Caco-2 (cell line): ENCODE measurements at regions not wholly inside any gene's neighbourhood (a gene's known extent, or its start where the extent isn't known, plus 50 kb on each side); places are given as distances from the start of the nearest gene placed in this dataset.

Source experiments
- BruUV-seq: library from RNA; stranded (reverse); fragments of 400-500 nt; replicated peaks from 2 replicates; lab custom pipeline; 2021; lab: Mats Ljungman, UMichigan
- CTCF ChIA-PET: fragments of 300-600 bp; sonication (Branson Sonifier 250); formaldehyde crosslinking; loops from one replicate; lab custom pipeline; 2022; ENCODE audit warnings: antibody characterized with exemption; lab: Charles Lee
- POLR2A ChIA-PET: fragments of 300-600 bp; sonication (Branson Sonifier 250); formaldehyde crosslinking; loops from one replicate; lab custom pipeline; 2022; ENCODE audit warnings: antibody characterized with exemption; lab: Charles Lee
- DNase-seq, 2 experiments: peaks; one replicate each; pipeline versions ENCODE4 v3.0.0 to v3.0.0-alpha.2; 2020 to 2022
- H3K27me3 ChIP-seq: replicated peaks from 2 replicates; pipeline ENCODE4 v1.6.0; 2011; ENCODE audit warnings: low read length; ENCODE audit not compliant: control insufficient read depth, insufficient read depth
- H3K36me3 ChIP-seq: 2 replicates; pipeline ENCODE4 v1.5.1; 2011; ENCODE audit warnings: low read length; ENCODE audit not compliant: control insufficient read depth, insufficient read depth
- H3K4me1 ChIP-seq: fragments of 250-450 bp; sonication (Bioruptor Pico); 2 replicates; pipeline ENCODE4 v1.5.1; 2020; ENCODE audit warnings: mild to moderate bottlenecking
- H3K4me3 ChIP-seq: 2 replicates; pipeline ENCODE4 v1.5.1; 2011; ENCODE audit warnings: low read depth, mild to moderate bottlenecking, control low read depth, low read length
- H3K9me3 ChIP-seq: fragments of 250-450 bp; sonication (Bioruptor Pico); 2 replicates; pipeline ENCODE4 v1.5.1; 2020; ENCODE audit warnings: mild to moderate bottlenecking, moderate library complexity
- H3K27ac Mint-ChIP-seq: one replicate; pipeline ENCODE4 v1.8.0; 2022; ENCODE audit warnings: mixed read lengths; ENCODE audit not compliant: unreplicated experiment
- H3K27me3 Mint-ChIP-seq: one replicate; pipeline ENCODE4 v1.8.0; 2022; ENCODE audit warnings: mixed read lengths; ENCODE audit not compliant: insufficient read depth, unreplicated experiment
- H3K36me3 Mint-ChIP-seq: one replicate; pipeline ENCODE4 v1.8.0; 2022; ENCODE audit warnings: mild to moderate bottlenecking, mixed read lengths; ENCODE audit not compliant: insufficient read depth, unreplicated experiment
- H3K4me1 Mint-ChIP-seq: one replicate; pipeline ENCODE4 v1.8.0; 2022; ENCODE audit warnings: low read depth, mixed read lengths; ENCODE audit not compliant: unreplicated experiment
- H3K4me3 Mint-ChIP-seq: one replicate; pipeline ENCODE4 v1.8.0; 2022; ENCODE audit warnings: mild to moderate bottlenecking, moderate library complexity, mixed read lengths; ENCODE audit not compliant: unreplicated experiment
- H3K9me3 Mint-ChIP-seq: one replicate; pipeline ENCODE4 v1.8.0; 2022; ENCODE audit warnings: mixed read lengths; ENCODE audit not compliant: unreplicated experiment
- CTCF ChIP-seq, 2 experiments: fragments of 200-600 bp in 1 of 2; IDR thresholded peaks; 1 replicate in 1 of 2; 2 replicates in 1 of 2; pipeline versions ENCODE4 v1.5.1 to v1.8.0; 2011 to 2022; ENCODE audit warnings: antibody characterized with exemption in 1 of 2, control low read depth in 1 of 2, inconsistent platforms in 1 of 2, low read depth in 1 of 2, low read length in 1 of 2, mild to moderate bottlenecking in 1 of 2, moderate library complexity in 1 of 2; ENCODE audit not compliant: insufficient read depth in 1 of 2, severe bottlenecking in 1 of 2, unreplicated experiment in 1 of 2
- intact Hi-C: fragments of 100-400 bp; cut with micrococcal nuclease; formaldehyde crosslinking; loops from one replicate; pipeline ENCODE4 v1.10.0; 2022; ENCODE audit not compliant: unreplicated experiment

- H3K27ac Mint-ChIP-seq: no peak overlapping the region
- DNase-seq: no peak
Observed at GRCh38 chr2:82825410-82826090, 1633.5 kb downstream of the SUCLG1 start.

GRCh38 chr2:82823892-82824291, 1635.2 kb downstream of the SUCLG1 start:
- ChIA-PET POLR2A (no interaction called here), CTCF (no interaction called here)
- intact Hi-C loops: no loop called here
- DNase-seq: no peak
- no peak overlapping the region for H3K4me3 ChIP-seq
- no TSS peak for BruUV-seq
- no peaks in the 10 kb centered on the region for H3K27me3 ChIP-seq
- TF ChIP-seq CTCF (IDR thresholded peaks at IDR 0.05; ENCODE audit: insufficient read depth in 1 of 2, low read depth in 1 of 2, low read length in 1 of 2, severe bottlenecking in 1 of 2, unreplicated experiment in 1 of 2): no peak
- no peaks in the 10 kb centered on the region for H3K4me1 Mint-ChIP-seq
- H3K4me1 ChIP-seq: no peaks in the 10 kb centered on the region
- no peak overlapping the region for H3K27ac Mint-ChIP-seq
- no peak overlapping the region for H3K4me3 Mint-ChIP-seq
- no peaks in the 10 kb centered on the region for H3K9me3 Mint-ChIP-seq
- no peaks in the 10 kb centered on the region for H3K27me3 Mint-ChIP-seq
- H3K36me3 ChIP-seq: no peaks in the 10 kb centered on the region
- H3K36me3 Mint-ChIP-seq: no peaks in the 10 kb centered on the region
- H3K9me3 ChIP-seq: no peaks in the 10 kb centered on the region

More at GRCh38 chr2:82825410-82826090, 1633.5 kb downstream of the SUCLG1 start:
- intact Hi-C loops: no loop called here
- Histone ChIP-seq H3K4me3 (no peak overlapping the region), H3K4me1 (no peaks in the 10 kb centered on the region), H3K27me3 (no peaks in the 10 kb centered on the region), H3K9me3 (no peaks in the 10 kb centered on the region), H3K36me3 (no peaks in the 10 kb centered on the region)
- CTCF ChIA-PET: no interaction called here
- H3K36me3 Mint-ChIP-seq: no peaks in the 10 kb centered on the region
- no peak for TF ChIP-seq CTCF (IDR thresholded peaks at IDR 0.05; ENCODE audit: insufficient read depth in 1 of 2, low read depth in 1 of 2, low read length in 1 of 2, severe bottlenecking in 1 of 2, unreplicated experiment in 1 of 2)
- H3K4me1 Mint-ChIP-seq: no peaks in the 10 kb centered on the region
- H3K4me3 Mint-ChIP-seq: no peak overlapping the region
- no TSS peak for BruUV-seq
- no peaks in the 10 kb centered on the region for H3K9me3 Mint-ChIP-seq
- H3K27me3 Mint-ChIP-seq: no peaks in the 10 kb centered on the region
- POLR2A ChIA-PET: no interaction called here

- no peak overlapping the region for H3K4me3 ChIP-seq
- no peaks in the 10 kb centered on the region for H3K27me3 Mint-ChIP-seq
- H3K9me3 Mint-ChIP-seq: no peaks in the 10 kb centered on the region
- no peak overlapping the region for H3K4me3 Mint-ChIP-seq
- no peak for DNase-seq
- ChIA-PET CTCF (no interaction called here), POLR2A (no interaction called here)
- H3K36me3 ChIP-seq: no peaks in the 10 kb centered on the region
- no peaks in the 10 kb centered on the region for H3K36me3 Mint-ChIP-seq
- no peak for TF ChIP-seq CTCF (IDR thresholded peaks at IDR 0.05; ENCODE audit: insufficient read depth in 1 of 2, low read depth in 1 of 2, low read length in 1 of 2, severe bottlenecking in 1 of 2, unreplicated experiment in 1 of 2)
- no TSS peak for BruUV-seq
- no peak overlapping the region for H3K27ac Mint-ChIP-seq
- H3K9me3 ChIP-seq: no peaks in the 10 kb centered on the region
- H3K4me1 ChIP-seq: no peaks in the 10 kb centered on the region
- intact Hi-C loops: no loop called here
- H3K27me3 ChIP-seq: no peaks in the 10 kb centered on the region
- H3K4me1 Mint-ChIP-seq: no peaks in the 10 kb centered on the region
Observed at GRCh38 chr2:82819951-82820350, 1639.1 kb downstream of the SUCLG1 start.
